Thymus (tissue), 11 donors: ENCODE measurements at regions not wholly inside any gene's neighbourhood (a gene's known extent, or its start where the extent isn't known, plus 50 kb on each side); places are given as distances from the start of the nearest gene placed in this dataset.
"Not testable (repeated sequence)": the region's sequence is repeated elsewhere in the genome, so short reads cannot be mapped to it uniquely, and the experiment has no call there.

ENCODE experiments used
- DNase-seq, 9 donors: peaks; one replicate each; pipeline ENCODE4 v3.0.0-alpha.2; 2013; ENCODE audit warnings: low spot score in 9 of 9, low read depth in 6 of 9, missing footprints in 1 of 9
- H3K27ac ChIP-seq, 2 donors: one replicate each; pipeline ENCODE4 v1.5.1; 2013; ENCODE audit warnings: control low read depth in 1 of 2, low read depth in 1 of 2, low read length in 1 of 2, mild to moderate bottlenecking in 1 of 2, moderate library complexity in 1 of 2
- H3K27me3 ChIP-seq, 2 donors: one replicate each; pipeline ENCODE4 v1.5.1; 2013; ENCODE audit warnings: low read length in 1 of 2; ENCODE audit not compliant: control insufficient read depth in 2 of 2, insufficient read depth in 1 of 2
- H3K36me3 ChIP-seq, 2 donors: one replicate each; pipeline ENCODE4 v1.5.1; 2013; ENCODE audit warnings: low read length in 1 of 2, mild to moderate bottlenecking in 1 of 2, moderate library complexity in 1 of 2; ENCODE audit not compliant: control insufficient read depth in 2 of 2, insufficient read depth in 2 of 2
- H3K4me1 ChIP-seq, 2 donors: one replicate each; pipeline ENCODE4 v1.5.1; 2013; ENCODE audit warnings: low read length in 2 of 2; ENCODE audit not compliant: control insufficient read depth in 2 of 2, insufficient read depth in 2 of 2
- H3K4me3 ChIP-seq, 2 donors: one replicate each; pipeline ENCODE4 v1.5.1; 2013; ENCODE audit warnings: low read length in 2 of 2, control low read depth in 1 of 2, mild to moderate bottlenecking in 1 of 2
- H3K9me3 ChIP-seq, 2 donors: one replicate each; pipeline ENCODE4 v1.5.1; 2013; ENCODE audit warnings: low read length in 1 of 2, mild to moderate bottlenecking in 1 of 2; ENCODE audit not compliant: control insufficient read depth in 2 of 2, insufficient read depth in 1 of 2
- WGBS: extraction: QIAGEN DNeasy Blood & Tissue Kit; methylation state at CpG from one replicate; pipeline ENCODE4 v1.1.7; 2013; 5-methylcytosine and 5-hydroxymethylcytosine counted together
- donor health status: healthy.

DNA sequence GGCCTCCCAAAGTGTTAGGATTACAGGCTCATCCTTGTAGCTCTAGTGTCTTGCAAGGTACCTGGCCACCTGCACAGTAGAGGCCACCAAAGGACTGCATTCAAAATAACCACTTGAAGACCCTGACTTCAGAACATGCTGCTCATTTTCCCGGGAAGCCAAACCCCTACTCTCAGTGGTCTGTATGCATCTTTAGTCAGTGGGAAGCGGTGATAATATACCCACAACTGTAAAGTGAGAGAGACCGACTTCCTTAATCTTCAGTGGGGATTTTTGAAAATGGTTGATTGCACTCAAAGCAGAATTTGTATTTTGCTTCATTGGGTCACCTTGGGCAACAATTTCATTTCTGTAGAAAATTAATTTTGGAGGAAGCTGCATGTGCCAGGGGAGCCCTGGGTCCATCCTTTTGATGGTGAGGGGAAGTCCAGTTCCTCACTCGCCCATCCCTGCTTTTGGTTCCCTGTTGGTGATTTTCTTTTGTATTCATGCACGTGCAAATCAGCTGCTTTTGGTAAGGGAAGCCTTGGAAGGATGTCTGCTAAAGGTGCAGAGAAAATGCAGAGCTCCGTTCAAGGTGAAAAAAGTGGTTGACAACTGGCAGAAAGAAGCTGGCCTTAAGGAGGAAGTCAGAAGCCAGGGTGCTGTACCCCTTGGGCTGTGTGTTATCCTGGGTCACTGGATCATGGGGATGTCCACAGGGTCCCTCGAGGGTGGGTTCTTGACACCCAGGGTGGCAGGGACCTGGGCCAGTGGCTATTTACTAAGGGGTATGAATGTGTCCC lies 59.5 kb downstream of the NPIPB11 start:
- not testable (repeated sequence) for H3K9me3 ChIP-seq, H3K36me3 ChIP-seq, H3K27ac ChIP-seq, DNase-seq, H3K27me3 ChIP-seq, H3K4me1 ChIP-seq, H3K4me3 ChIP-seq
- 91% methylated on average over 7 of the region's 7 CpGs for WGBS

DNA sequence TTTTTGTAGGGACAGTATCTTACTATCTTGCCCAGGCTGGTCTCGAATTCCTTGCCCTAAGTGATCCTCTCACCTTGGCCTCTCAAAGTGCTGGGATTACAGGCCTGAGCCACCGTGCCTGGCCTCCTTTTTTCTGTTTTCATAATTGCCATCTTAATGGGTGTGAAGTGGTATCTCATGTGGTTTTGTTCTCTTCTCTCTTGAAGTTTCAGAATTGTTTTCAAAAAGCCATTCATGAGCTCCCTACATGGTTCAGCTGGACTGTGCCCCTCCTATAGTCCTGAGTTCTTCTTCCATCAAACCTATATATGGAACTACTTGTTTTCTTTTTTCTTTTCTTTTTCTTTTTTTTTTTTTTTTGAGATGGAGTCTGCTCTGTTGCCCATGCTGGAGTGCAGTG lies 60.3 kb downstream of the NPIPB11 start:
- not testable (repeated sequence) for H3K27ac ChIP-seq, DNase-seq, H3K27me3 ChIP-seq, H3K4me1 ChIP-seq, H3K9me3 ChIP-seq, H3K36me3 ChIP-seq, H3K4me3 ChIP-seq
- 86% methylated on average over 2 of the region's 2 CpGs for WGBS

DNA sequence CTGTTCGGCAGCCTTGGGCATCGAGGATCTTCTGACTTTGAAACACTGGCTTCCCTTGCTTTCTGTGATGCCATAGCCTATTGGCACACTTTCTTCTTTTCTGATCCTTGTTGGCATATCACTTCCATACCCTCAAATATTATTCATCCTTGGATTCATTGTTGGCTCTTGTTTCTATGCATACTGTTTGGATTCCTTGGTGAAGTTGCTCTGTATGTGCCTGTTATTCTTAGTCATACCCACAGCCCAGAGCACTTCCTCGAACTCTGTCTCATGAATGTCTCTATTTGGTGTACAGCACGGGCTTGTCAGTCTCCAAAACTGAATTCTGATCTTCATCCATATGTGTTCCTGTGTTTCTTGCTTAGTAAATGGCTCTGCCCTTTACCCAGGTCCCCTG lies 63.6 kb downstream of the NPIPB11 start:
- H3K27me3 ChIP-seq, H3K9me3 ChIP-seq, H3K36me3 ChIP-seq, H3K4me3 ChIP-seq, H3K27ac ChIP-seq, DNase-seq: not testable (repeated sequence)
- peaks cover 7 to 18% of the 10 kb centered on the region in 2 donors for H3K4me1 ChIP-seq
- WGBS, result 96% methylated on average over 4 of the region's 4 CpGs

- DNase-seq, H3K27me3 ChIP-seq, H3K4me3 ChIP-seq, H3K36me3 ChIP-seq, H3K9me3 ChIP-seq, H3K27ac ChIP-seq: not testable (repeated sequence)
- WGBS, result 96% methylated on average over 8 of the region's 9 CpGs
- peaks cover 7 to 19% of the 10 kb centered on the region in 2 donors for H3K4me1 ChIP-seq
These were observed 65.6 kb downstream of the NPIPB11 start for GRCh38 chr16:29340779-29341438.

- not testable (repeated sequence) for H3K36me3 ChIP-seq, H3K27ac ChIP-seq, H3K9me3 ChIP-seq, DNase-seq, H3K27me3 ChIP-seq, H3K4me3 ChIP-seq
- H3K4me1 ChIP-seq, result peaks cover 9 to 25% of the 10 kb centered on the region in 2 donors
- 66% methylated on average over 3 of the region's 3 CpGs for WGBS
These were observed 66.3 kb downstream of the NPIPB11 start for GRCh38 chr16:29340235-29340634.

DNA sequence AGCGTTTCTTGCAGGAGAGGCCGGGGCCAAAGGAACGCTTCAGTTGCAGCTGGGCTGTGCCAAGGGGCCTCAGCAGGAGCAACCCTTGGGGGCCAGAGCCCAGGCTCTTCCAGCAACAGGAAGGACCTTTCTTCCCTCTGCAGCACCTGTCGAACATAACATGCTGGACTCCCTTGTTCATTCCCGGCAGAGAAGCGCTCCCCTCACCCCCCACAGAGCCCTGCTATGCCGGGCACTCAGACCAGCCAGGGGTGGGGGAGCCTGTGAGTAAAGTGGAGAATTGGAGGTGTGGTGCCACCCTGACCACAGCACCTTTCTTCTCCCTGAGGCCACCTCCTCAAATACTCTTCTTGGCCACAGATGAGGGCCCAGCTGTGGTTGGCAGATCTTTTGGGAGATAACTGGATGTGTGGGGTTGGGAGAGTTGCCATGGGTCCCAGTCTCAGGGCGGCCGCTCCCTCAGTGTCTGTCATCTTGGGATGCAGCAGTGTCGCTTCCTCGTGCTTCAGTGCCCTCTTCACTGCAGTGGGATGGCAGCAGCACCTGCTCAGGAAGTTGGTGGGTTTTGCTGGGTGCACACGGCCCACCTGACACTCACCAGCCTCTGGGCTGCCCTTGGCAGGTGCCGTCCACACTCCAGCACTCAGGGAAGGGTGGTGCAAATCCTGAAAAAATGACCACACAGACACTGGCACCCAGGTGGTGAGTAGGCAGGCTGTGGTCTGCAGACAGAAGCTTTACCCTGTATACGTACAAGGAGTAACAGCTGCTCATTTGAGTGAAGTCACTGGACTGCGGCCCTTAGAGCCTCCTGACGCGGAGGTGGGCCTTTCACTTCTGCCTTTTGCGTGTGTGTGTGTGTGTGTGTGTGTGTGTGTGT lies 67.5 kb downstream of the NPIPB11 start:
- H3K4me3 ChIP-seq, H3K36me3 ChIP-seq, H3K9me3 ChIP-seq, H3K27me3 ChIP-seq: not testable (repeated sequence)
- Histone ChIP-seq H3K27ac (peak overlapping the region in 1 of 2 donors; percentile 0), H3K4me1 (peaks cover 16 to 37% of the 10 kb centered on the region in 2 donors)
- WGBS, result 29% methylated on average over 18 of the region's 18 CpGs
- DNase-seq, result peak in 6 of 9 donors; percentile 30 to 72 (median 63)

GRCh38 chr16:29337385-29337901 lies 69.1 kb downstream of the NPIPB11 start:
- H3K27ac ChIP-seq, DNase-seq: not testable (repeated sequence)

GRCh38 chr16:29335549-29335846 lies 71.0 kb downstream of the NPIPB11 start:
- not testable (repeated sequence) for H3K27me3 ChIP-seq, H3K36me3 ChIP-seq
- 17% methylated on average over 10 of the region's 10 CpGs for WGBS

More at GRCh38 chr16:29337385-29337901, 69.1 kb downstream of the NPIPB11 start:
- H3K36me3 ChIP-seq, H3K4me3 ChIP-seq, H3K27me3 ChIP-seq, H3K9me3 ChIP-seq: not testable (repeated sequence)
- WGBS, result 95% methylated on average over 18 of the region's 18 CpGs
- H3K4me1 ChIP-seq, result peaks cover 16 to 41% of the 10 kb centered on the region in 2 donors

More at GRCh38 chr16:29335549-29335846, 71.0 kb downstream of the NPIPB11 start:
- peak in 3 of 9 donors; percentile 38 to 53 (median 42) for DNase-seq
- peaks cover 16 to 39% of the 10 kb centered on the region in 2 donors for H3K4me1 ChIP-seq
- not testable (repeated sequence) for H3K9me3 ChIP-seq, H3K4me3 ChIP-seq, H3K27ac ChIP-seq
